Keratinocyte (primary cell): ENCODE measurements at regions not wholly inside any gene's neighbourhood (a gene's known extent, or its start where the extent isn't known, plus 50 kb on each side); places are given as distances from the start of the nearest gene placed in this dataset.

Source experiments
- DNase-seq: peaks from one replicate; pipeline ENCODE4 v3.0.0-alpha.2; 2011; ENCODE audit warnings: low read depth, missing footprints, low spot score
- FAIRE-seq: peaks from 2 replicates; lab custom pipeline; 2011; peaks lifted over from hg19 to GRCh38; lab: Jason Lieb, UNC
- H2AFZ ChIP-seq: 2 replicates; pipeline ENCODE4 v1.6.0; 2012; ENCODE audit warnings: low read length, control low read depth, inconsistent platforms; ENCODE audit not compliant: control insufficient read depth
- H3K27ac ChIP-seq: 2 replicates; pipeline ENCODE4 v1.5.1; 2011; ENCODE audit warnings: low read length; ENCODE audit not compliant: control insufficient read depth, insufficient read depth
- H3K27me3 ChIP-seq: 3 replicates; pipeline ENCODE4 v1.6.0; 2011; ENCODE audit warnings: low read length; ENCODE audit not compliant: control insufficient read depth, insufficient read depth; ENCODE audit errors: extremely low read depth
- H3K36me3 ChIP-seq, 2 experiments: 2 replicates in 1 of 2; 3 replicates in 1 of 2; pipeline ENCODE4 v1.5.1; 2011; ENCODE audit warnings: low read length in 2 of 2, mild to moderate bottlenecking in 1 of 2; ENCODE audit not compliant: control insufficient read depth in 2 of 2, insufficient read depth in 2 of 2; ENCODE audit errors: extremely low read depth in 1 of 2
- H3K4me1 ChIP-seq: 3 replicates; pipeline ENCODE4 v1.5.1; 2011; ENCODE audit warnings: low read length; ENCODE audit not compliant: control insufficient read depth, insufficient read depth; ENCODE audit errors: extremely low read depth
- H3K4me2 ChIP-seq: 3 replicates; pipeline ENCODE4 v1.6.0; 2011; ENCODE audit warnings: low read depth, low read length; ENCODE audit not compliant: control insufficient read depth, insufficient read depth; ENCODE audit errors: extremely low read depth
- H3K4me3 ChIP-seq, 3 experiments: fragments of 200-600 bp in 1 of 3; sonication (generic) in 1 of 3; 2 replicates in 2 of 3; 3 replicates in 1 of 3; pipeline ENCODE4 v1.5.1; 2011 to 2016; ENCODE audit warnings: low read length in 3 of 3, mild to moderate bottlenecking in 3 of 3, control low read depth in 2 of 3, inconsistent platforms in 1 of 3, low read depth in 1 of 3, mixed read lengths in 1 of 3, mixed run types in 1 of 3, moderate library complexity in 1 of 3; ENCODE audit not compliant: control insufficient read depth in 2 of 3, insufficient read depth in 2 of 3; ENCODE audit errors: extremely low read depth in 1 of 3
- H3K79me2 ChIP-seq: 2 replicates; pipeline ENCODE4 v1.6.0; 2012; ENCODE audit warnings: low read length; ENCODE audit not compliant: control insufficient read depth, insufficient read depth
- H3K9ac ChIP-seq: 3 replicates; pipeline ENCODE4 v1.6.0; 2011; ENCODE audit warnings: low read length; ENCODE audit not compliant: control insufficient read depth, insufficient read depth; ENCODE audit errors: extremely low read depth
- H3K9me1 ChIP-seq: 3 replicates; pipeline ENCODE4 v1.6.0; 2011; ENCODE audit warnings: low read length; ENCODE audit not compliant: control insufficient read depth, insufficient read depth; ENCODE audit errors: extremely low read depth
- H3K9me3 ChIP-seq: 2 replicates; pipeline ENCODE4 v1.5.1; 2012; ENCODE audit warnings: low read depth, low read length; ENCODE audit not compliant: control insufficient read depth
- H4K20me1 ChIP-seq: 3 replicates; pipeline ENCODE4 v1.6.0; 2011; ENCODE audit warnings: low read length; ENCODE audit not compliant: control insufficient read depth, insufficient read depth; ENCODE audit errors: extremely low read depth
- EZH2 ChIP-seq: IDR thresholded peaks from one replicate; pipeline ENCODE4 v1.6.1; 2012; ENCODE audit warnings: inconsistent platforms, mild to moderate bottlenecking, low read length, moderate library complexity
- dilution Hi-C: fragments of 300-500 bp; cut with MboI; formaldehyde crosslinking; loops from one replicate; pipeline ENCODE4 v1.7.0; 2020; ENCODE audit warnings: low sequenced_read_pairs; ENCODE audit not compliant: extremely low pct_ligation_motif_present
- TF ChIP-seq, protein P1 (sequence below), 3 experiments: IDR thresholded peaks in 1 of 3; conservative IDR thresholded peaks in 1 of 3; optimal IDR thresholded peaks in 1 of 3; 2 replicates in 2 of 3; 3 replicates in 1 of 3; pipeline versions ENCODE3 to v1.5.1; 2011; ENCODE audit warnings: low read length in 3 of 3, mild to moderate bottlenecking in 3 of 3, moderate library complexity in 2 of 3, control low read depth in 1 of 3, inconsistent platforms in 1 of 3; ENCODE audit not compliant: insufficient read depth in 2 of 3; ENCODE audit errors: extremely low read depth in 1 of 3

DNA sequence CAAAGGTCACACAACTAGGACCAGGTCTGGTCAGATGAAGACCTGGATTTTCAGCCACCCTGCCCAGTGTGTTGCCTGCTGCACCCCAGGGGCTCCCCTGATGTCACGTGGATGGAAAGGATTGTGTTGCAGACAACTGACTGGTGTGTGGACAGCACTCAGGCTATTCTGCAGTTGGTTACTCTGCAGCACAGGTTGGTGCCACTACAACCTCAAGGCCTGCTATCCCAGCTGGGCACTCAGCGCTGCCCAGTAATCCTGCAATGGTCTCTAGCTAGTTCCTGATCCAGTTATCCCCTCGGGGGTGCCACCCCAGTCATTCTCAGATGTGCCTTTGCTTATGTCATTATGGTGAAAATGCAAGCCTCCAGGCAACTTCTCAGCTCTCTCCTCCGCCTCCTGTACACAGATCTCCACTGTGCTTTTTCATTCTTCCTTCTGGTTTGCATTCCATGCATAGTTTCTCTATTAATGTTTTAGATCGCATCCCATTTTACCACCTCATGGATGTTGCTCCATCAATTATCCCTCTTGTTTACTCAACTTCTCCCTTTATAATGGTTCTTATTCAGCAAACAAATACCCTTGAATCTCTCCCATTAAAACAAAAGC, 503.2 kb upstream of the CAMK1G start:
- Histone ChIP-seq H3K9me1 (no peaks in the 10 kb centered on the region), H3K27me3 (no peaks in the 10 kb centered on the region), H2AFZ (no peak overlapping the region), H4K20me1 (no peaks in the 10 kb centered on the region), H3K4me1 (peaks cover 12% of the 10 kb centered on the region), H3K79me2 (no peaks in the 10 kb centered on the region), H3K4me3 (no peak overlapping the region), H3K9me3 (no peaks in the 10 kb centered on the region), H3K27ac (no peak overlapping the region), H3K4me2 (no peak overlapping the region), H3K9ac (no peak overlapping the region), H3K36me3 (no peaks in the 10 kb centered on the region)
- dilution Hi-C loops = no loop called here
- FAIRE-seq (peak; percentile 84), DNase-seq (peak; percentile 86)
- TF ChIP-seq EZH2 = no peak
- TF ChIP-seq, protein P1, sequence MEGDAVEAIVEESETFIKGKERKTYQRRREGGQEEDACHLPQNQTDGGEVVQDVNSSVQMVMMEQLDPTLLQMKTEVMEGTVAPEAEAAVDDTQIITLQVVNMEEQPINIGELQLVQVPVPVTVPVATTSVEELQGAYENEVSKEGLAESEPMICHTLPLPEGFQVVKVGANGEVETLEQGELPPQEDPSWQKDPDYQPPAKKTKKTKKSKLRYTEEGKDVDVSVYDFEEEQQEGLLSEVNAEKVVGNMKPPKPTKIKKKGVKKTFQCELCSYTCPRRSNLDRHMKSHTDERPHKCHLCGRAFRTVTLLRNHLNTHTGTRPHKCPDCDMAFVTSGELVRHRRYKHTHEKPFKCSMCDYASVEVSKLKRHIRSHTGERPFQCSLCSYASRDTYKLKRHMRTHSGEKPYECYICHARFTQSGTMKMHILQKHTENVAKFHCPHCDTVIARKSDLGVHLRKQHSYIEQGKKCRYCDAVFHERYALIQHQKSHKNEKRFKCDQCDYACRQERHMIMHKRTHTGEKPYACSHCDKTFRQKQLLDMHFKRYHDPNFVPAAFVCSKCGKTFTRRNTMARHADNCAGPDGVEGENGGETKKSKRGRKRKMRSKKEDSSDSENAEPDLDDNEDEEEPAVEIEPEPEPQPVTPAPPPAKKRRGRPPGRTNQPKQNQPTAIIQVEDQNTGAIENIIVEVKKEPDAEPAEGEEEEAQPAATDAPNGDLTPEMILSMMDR (optimal IDR thresholded peaks at IDR 0.05 in 1 of 3, IDR thresholded peaks at IDR 0.05 in 1 of 3, conservative IDR thresholded peaks at IDR 0.05 in 1 of 3; ENCODE audit: extremely low read depth in 1 of 3, insufficient read depth in 2 of 3, low read length in 3 of 3) = no peak

DNA sequence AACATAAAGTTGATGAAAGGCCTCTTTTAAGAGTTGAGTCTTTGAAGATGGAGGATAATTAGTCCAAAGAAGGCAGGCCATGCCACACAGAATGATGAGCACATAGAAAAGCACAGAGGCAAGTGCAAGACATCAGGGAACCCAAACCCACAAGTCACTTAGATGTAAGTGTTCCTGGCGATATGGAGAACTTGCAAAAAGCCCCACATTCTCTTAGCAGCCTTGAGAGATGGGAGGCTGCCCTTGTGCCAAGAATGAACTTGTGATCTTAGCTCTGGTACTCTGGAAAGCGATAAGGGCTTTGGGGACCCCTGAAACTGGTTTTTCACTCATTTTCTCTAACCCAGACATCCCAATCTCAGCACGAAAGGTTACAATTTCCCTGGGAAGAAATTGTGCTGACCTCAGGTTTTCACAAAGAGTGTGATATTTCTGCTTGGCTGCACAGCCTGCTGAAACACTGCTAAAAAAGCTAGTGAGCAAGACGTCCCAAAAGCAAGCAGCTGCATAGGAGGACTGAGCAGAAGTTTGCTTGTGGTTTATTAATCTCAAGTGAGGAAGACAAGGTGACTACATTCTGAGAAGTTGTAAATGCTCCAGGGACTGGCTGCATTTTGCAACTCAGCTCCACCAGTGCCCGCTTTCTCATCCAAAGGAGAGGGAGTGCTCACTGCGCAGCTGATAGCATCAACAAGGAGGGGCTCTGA, 496.9 kb upstream of the CAMK1G start:
- Histone ChIP-seq H3K79me2 (no peaks in the 10 kb centered on the region), H4K20me1 (no peaks in the 10 kb centered on the region), H3K9me1 (no peaks in the 10 kb centered on the region), H3K4me3 (no peak overlapping the region), H3K4me1 (no peaks in the 10 kb centered on the region), H3K36me3 (no peaks in the 10 kb centered on the region), H3K9me3 (no peaks in the 10 kb centered on the region), H3K27me3 (no peaks in the 10 kb centered on the region), H2AFZ (no peak overlapping the region), H3K9ac (no peak overlapping the region), H3K4me2 (no peak overlapping the region), H3K27ac (no peak overlapping the region)
- dilution Hi-C loops = no loop called here
- FAIRE-seq (no peak), DNase-seq (no peak)
- TF ChIP-seq, protein P1 (optimal IDR thresholded peaks at IDR 0.05 in 1 of 3, IDR thresholded peaks at IDR 0.05 in 1 of 3, conservative IDR thresholded peaks at IDR 0.05 in 1 of 3; ENCODE audit: extremely low read depth in 1 of 3, insufficient read depth in 2 of 3, low read length in 3 of 3) = no peak
- TF ChIP-seq EZH2 = no peak
